ENCODE measurements at regions not wholly inside any gene's neighbourhood (a gene's known extent, or its start where the extent isn't known, plus 50 kb on each side); places are given as distances from the start of the nearest gene placed in this dataset.
A peak's percentile ranks its signal among the peaks of the same experiment; 100 is the strongest.

- ATAC-seq, result no peak
- Histone ChIP-seq H3K9me1 (ENCODE audit: control insufficient read depth, insufficient read depth, low read length) (no peaks in the 10 kb centered on the region), H4K20me1 (replicated peaks; ENCODE audit: control insufficient read depth, insufficient read depth, low read length) (no peaks in the 10 kb centered on the region), H3K27me3 (ENCODE audit: control insufficient read depth in 2 of 2, insufficient read depth in 2 of 2, low read length in 2 of 2) (peaks cover 27 to 58% of the 10 kb centered on the region in 2 experiments), H3K4me3 (no peak overlapping the region), H3K79me2 (ENCODE audit: control insufficient read depth, insufficient read depth, low read length) (no peaks in the 10 kb centered on the region), H3K9ac (ENCODE audit: insufficient read depth in 1 of 2, low read depth in 2 of 2, low read length in 2 of 2) (no peak overlapping the region), H3K36me3 (ENCODE audit: control insufficient read depth, insufficient read depth, low read length) (no peaks in the 10 kb centered on the region), H2AFZ (ENCODE audit: low read depth, low read length) (no peak overlapping the region), H3K4me1 (replicated peaks in 1 of 2; ENCODE audit: control insufficient read depth in 2 of 2, insufficient read depth in 2 of 2, low read length in 2 of 2) (no peaks in the 10 kb centered on the region), H3K27ac (ENCODE audit: extremely low read depth, low read depth, low read length) (no peak overlapping the region), H3K4me2 (ENCODE audit: insufficient read depth, low read length) (no peak overlapping the region), H3K9me3 (replicated peaks; ENCODE audit: control insufficient read depth, insufficient read depth, low read depth, low read length) (no peaks in the 10 kb centered on the region)
- WGBS (ENCODE audit: insufficient coverage, low coverage, missing lambda C conversion rate), result 7% methylated on average over 4 of the region's 4 CpGs
- intact Hi-C loops (cut with micrococcal nuclease) (no loop called here), in situ Hi-C loops (cut with MboI) (no loop called here)
- FAIRE-seq, result no peak
- no peak for DNase-seq (ENCODE audit: extremely low read depth in 1 of 4, low spot score in 3 of 4)
- ChIA-PET CTCF (ENCODE audit: low intra/inter-chr PET ratio) (no interaction called here), POLR2A (interaction anchor here (0.6 kb wide), 1 partner anchor 666 kb away, joined by 3 read pairs; no protein-coding TSS in a partner anchor)
- BruUV-seq (replicated peaks), result no TSS peak
- TF ChIP-seq EHMT2 (IDR thresholded peaks at IDR 0.05) (no peak), HNRNPL (IDR thresholded peaks at IDR 0.05; ENCODE audit: low read depth, low read length) (no peak)
These were observed 486.1 kb downstream of the QKI start for GRCh38 chr6:163900570-163900969.

- no TSS peak for BruUV-seq (replicated peaks)
- CTCF ChIA-PET (ENCODE audit: low intra/inter-chr PET ratio), result no interaction called here
- DNase-seq (ENCODE audit: extremely low read depth in 1 of 4, low spot score in 3 of 4) (no peak), FAIRE-seq (no peak), ATAC-seq (no peak)
- Histone ChIP-seq H3K36me3 (ENCODE audit: control insufficient read depth, insufficient read depth, low read length) (no peaks in the 10 kb centered on the region), H4K20me1 (replicated peaks; ENCODE audit: control insufficient read depth, insufficient read depth, low read length) (no peaks in the 10 kb centered on the region), H3K4me1 (replicated peaks in 1 of 2; ENCODE audit: control insufficient read depth in 2 of 2, insufficient read depth in 2 of 2, low read length in 2 of 2) (no peaks in the 10 kb centered on the region), H3K9me3 (replicated peaks; ENCODE audit: control insufficient read depth, insufficient read depth, low read depth, low read length) (no peaks in the 10 kb centered on the region), H3K4me2 (ENCODE audit: insufficient read depth, low read length) (no peak overlapping the region), H3K4me3 (no peak overlapping the region), H3K27ac (ENCODE audit: extremely low read depth, low read depth, low read length) (no peak overlapping the region), H3K27me3 (ENCODE audit: control insufficient read depth in 2 of 2, insufficient read depth in 2 of 2, low read length in 2 of 2) (peaks cover 30 to 42% of the 10 kb centered on the region in 2 experiments), H3K9me1 (ENCODE audit: control insufficient read depth, insufficient read depth, low read length) (no peaks in the 10 kb centered on the region), H3K79me2 (ENCODE audit: control insufficient read depth, insufficient read depth, low read length) (no peaks in the 10 kb centered on the region), H2AFZ (ENCODE audit: low read depth, low read length) (no peak overlapping the region), H3K9ac (ENCODE audit: insufficient read depth in 1 of 2, low read depth in 2 of 2, low read length in 2 of 2) (no peak overlapping the region)
- intact Hi-C loops (cut with micrococcal nuclease), result no loop called here
- no peak for TF ChIP-seq SMAD4 (CRISPR knock-in tag; conservative IDR thresholded peaks at IDR 0.05)
- TF ChIP-seq CEBPG (CRISPR knock-in tag; IDR thresholded peaks at IDR 0.05), result no peak
- peak in 1 of 2 experiments; percentile 51; a peak in 1 of 4 replicates for TF ChIP-seq CEBPG (tag; conservative IDR thresholded peaks at IDR 0.05 in 1 of 2, IDR thresholded peaks at IDR 0.05 in 1 of 2)
- no peak for TF ChIP-seq ZNF324 (CRISPR knock-in tag; IDR thresholded peaks at IDR 0.05)
- TF ChIP-seq ZNF311 (CRISPR knock-in tag; IDR thresholded peaks at IDR 0.05), result no peak
- peak; percentile 36; the same call in 1 of the 2 replicates for TF ChIP-seq CEBPB (tag; IDR thresholded peaks at IDR 0.05)
- TF ChIP-seq ZNF212 (CRISPR knock-in tag; IDR thresholded peaks at IDR 0.05), result no peak
- no peak for TF ChIP-seq HEY1 (CRISPR knock-in tag; IDR thresholded peaks at IDR 0.05; ENCODE audit: borderline replicate concordance)
- TF ChIP-seq ATF2 (CRISPR knock-in tag; IDR thresholded peaks at IDR 0.05), result no peak
- no peak for TF ChIP-seq TAF7 (tag; IDR thresholded peaks at IDR 0.05)
- in situ Hi-C loops (cut with MboI), result no loop called here
- 2% methylated on average over 4 of the region's 4 CpGs for WGBS (ENCODE audit: insufficient coverage, low coverage, missing lambda C conversion rate)
- POLR2A ChIA-PET, result no interaction called here
These were observed 483.2 kb downstream of the QKI start for GRCh38 chr6:163897669-163898068.

Measured in K562 (cell line).